Dermis microvascular lymphatic vessel endothelial cell (primary cell): ENCODE measurements at regions not wholly inside any gene's neighbourhood (a gene's known extent, or its start where the extent isn't known, plus 50 kb on each side); places are given as distances from the start of the nearest gene placed in this dataset.
A peak's percentile ranks its signal among the peaks of the same experiment; 100 is the strongest.

Experiments used
- DNase-seq, 2 donors: peaks; one replicate each; pipeline versions ENCODE4 v3.0.0 to v3.0.0-alpha.2; 2010; ENCODE audit warnings: low read depth in 2 of 2

GRCh38 chr15:31815411-31816155 is 214.7 kb upstream of the CHRNA7 start:
- DNase-seq: no peak

- DNase-seq: no peak
Observed at GRCh38 chr15:31822463-31822862, 207.9 kb upstream of the CHRNA7 start.

- DNase-seq: no peak
Observed at GRCh38 chr15:31824024-31824423, 206.3 kb upstream of the CHRNA7 start.

- no peak for DNase-seq
Observed at GRCh38 chr15:31828594-31828993, 201.7 kb upstream of the CHRNA7 start.

- no peak for DNase-seq
Observed at GRCh38 chr15:31830591-31830990, 199.7 kb upstream of the CHRNA7 start.

- DNase-seq: no peak
Observed at GRCh38 chr15:31831596-31831995, 198.7 kb upstream of the CHRNA7 start.

- no peak for DNase-seq
Observed at GRCh38 chr15:31834654-31835053, 195.7 kb upstream of the CHRNA7 start.

GRCh38 chr15:31839388-31839787 is 190.9 kb upstream of the CHRNA7 start:
- DNase-seq: no peak

- no peak for DNase-seq
Observed at GRCh38 chr15:31840849-31841476, 189.4 kb upstream of the CHRNA7 start.

GRCh38 chr15:31842532-31843195 is 187.7 kb upstream of the CHRNA7 start:
- DNase-seq: no peak

- DNase-seq: no peak
Observed at GRCh38 chr15:31843426-31844055, 186.8 kb upstream of the CHRNA7 start.

- no peak for DNase-seq
Observed at GRCh38 chr15:31845791-31846190, 184.5 kb upstream of the CHRNA7 start.

GRCh38 chr15:31847961-31848360 is 182.4 kb upstream of the CHRNA7 start:
- DNase-seq: no peak

GRCh38 chr15:31848621-31849020 is 181.7 kb upstream of the CHRNA7 start:
- no peak for DNase-seq

- DNase-seq: no peak
Observed at GRCh38 chr15:31852933-31853799, 177.1 kb upstream of the CHRNA7 start.

GRCh38 chr15:31856581-31856980 is 173.7 kb upstream of the CHRNA7 start:
- DNase-seq: no peak

- DNase-seq: no peak
Observed at GRCh38 chr15:31857194-31857593, 173.1 kb upstream of the CHRNA7 start.

- DNase-seq: no peak
Observed at GRCh38 chr15:31858026-31858425, 172.3 kb upstream of the CHRNA7 start.

GRCh38 chr15:31866248-31866647 is 164.1 kb upstream of the CHRNA7 start:
- DNase-seq: no peak

- DNase-seq: peak; percentile 24 to 61
Observed at GRCh38 chr15:31867536-31868442, 162.5 kb upstream of the CHRNA7 start.
